WTC11 (cell line): ENCODE measurements at regions not wholly inside any gene's neighbourhood (a gene's known extent, or its start where the extent isn't known, plus 50 kb on each side); places are given as distances from the start of the nearest gene placed in this dataset.

Experiments
- ATAC-seq: fragments of 200-7000 bp; cut with Tn5 transposase; 2 replicates; pipeline ENCODE4 v1.10.0; 2021; ENCODE audit warnings: mild to moderate bottlenecking, moderate library complexity
- CTCF ChIA-PET: fragments of 300-600 bp; sonication (Branson Sonifier 250); formaldehyde crosslinking; loops from one replicate; lab custom pipeline; 2021; ENCODE audit warnings: antibody characterized with exemption; lab: Charles Lee
- POLR2A ChIA-PET: fragments of 350-600 bp; sonication (Branson Sonifier 250); formaldehyde crosslinking; loops from one replicate; lab custom pipeline; 2021; ENCODE audit warnings: antibody characterized with exemption; lab: Charles Lee
- DNase-seq: peaks from one replicate; pipeline ENCODE4 v3.0.0; 2021; ENCODE audit warnings: low spot score
- H3K27ac Mint-ChIP-seq: 2 replicates; pipeline ENCODE4 v1.8.0; 2021; ENCODE audit warnings: mixed read lengths
- H3K27me3 Mint-ChIP-seq: 2 replicates; pipeline ENCODE4 v1.8.0; 2021; ENCODE audit warnings: low read depth, mild to moderate bottlenecking, moderate library complexity, mixed read lengths
- H3K36me3 Mint-ChIP-seq: 2 replicates; pipeline ENCODE4 v1.8.0; 2021; ENCODE audit warnings: mixed read lengths
- H3K4me1 Mint-ChIP-seq: 2 replicates; pipeline ENCODE4 v1.8.0; 2022; ENCODE audit warnings: mixed read lengths
- H3K4me3 Mint-ChIP-seq: 2 replicates; pipeline ENCODE4 v1.8.0; 2021; ENCODE audit warnings: mild to moderate bottlenecking, moderate library complexity, mixed read lengths
- H3K9me3 Mint-ChIP-seq: 2 replicates; pipeline ENCODE4 v1.8.0; 2021; ENCODE audit warnings: mixed read lengths
- AFF4 ChIP-seq: sonication (generic); formaldehyde crosslinking; IDR thresholded peaks from 2 replicates; pipeline ENCODE4 v1.8.1; 2023; ENCODE audit warnings: mild to moderate bottlenecking, missing genetic modification reagents, borderline replicate concordance
- ATF1 ChIP-seq: sonication (generic); formaldehyde crosslinking; IDR thresholded peaks from 2 replicates; pipeline ENCODE4 v1.8.1; 2023; ENCODE audit warnings: mild to moderate bottlenecking, moderate library complexity, missing genetic modification reagents
- ATF2 ChIP-seq: sonication (generic); formaldehyde crosslinking; IDR thresholded peaks from 2 replicates; pipeline ENCODE4 v1.8.1; 2022; ENCODE audit warnings: low read depth, missing genetic modification reagents, borderline replicate concordance
- CDX4 ChIP-seq: fragments of 250-450 bp; sonication (Bioruptor Pico); IDR thresholded peaks from 2 replicates; pipeline ENCODE4 v1.9.0; 2021; ENCODE audit warnings: moderate library complexity, mild to moderate bottlenecking, inconsistent platforms, borderline replicate concordance
- CREM ChIP-seq: sonication (generic); formaldehyde crosslinking; IDR thresholded peaks from 2 replicates; pipeline ENCODE4 v1.8.1; 2022; ENCODE audit warnings: mild to moderate bottlenecking, missing genetic modification reagents, moderate library complexity
- CTCF ChIP-seq: fragments of 200-600 bp; IDR thresholded peaks from 2 replicates; pipeline ENCODE4 v1.8.0; 2022; ENCODE audit warnings: antibody characterized with exemption
- FOXJ3 ChIP-seq: sonication (generic); formaldehyde crosslinking; IDR thresholded peaks from 2 replicates; pipeline ENCODE4 v1.9.0; 2021; ENCODE audit warnings: missing genetic modification reagents, mild to moderate bottlenecking, borderline replicate concordance
- HMGA2 ChIP-seq: fragments of 250-450 bp; sonication (Bioruptor Pico); IDR thresholded peaks from 2 replicates; pipeline ENCODE4 v1.4.0; 2021; ENCODE audit warnings: mild to moderate bottlenecking, moderate library complexity
- RELA ChIP-seq: sonication (generic); formaldehyde crosslinking; IDR thresholded peaks from 2 replicates; pipeline ENCODE4 v1.8.1; 2022; ENCODE audit warnings: missing genetic modification reagents, mild to moderate bottlenecking, borderline replicate concordance
- USF1 ChIP-seq: sonication (generic); formaldehyde crosslinking; IDR thresholded peaks from 2 replicates; pipeline ENCODE4 v1.8.0; 2022; ENCODE audit warnings: mild to moderate bottlenecking, missing genetic modification reagents
- ZNF232 ChIP-seq: sonication (generic); formaldehyde crosslinking; IDR thresholded peaks from 2 replicates; pipeline ENCODE4 v1.8.0; 2022; ENCODE audit warnings: mild to moderate bottlenecking, missing genetic modification reagents
- ZNF532 ChIP-seq: fragments of 250-450 bp; sonication (Bioruptor Pico); IDR thresholded peaks from 2 replicates; pipeline ENCODE4 v1.9.0; 2021; ENCODE audit warnings: mild to moderate bottlenecking, borderline replicate concordance

GRCh38 chr22:44424359-44424682 lies 73.7 kb downstream of the RTL6 start:
- peaks cover 12% of the 10 kb centered on the region for H3K36me3 Mint-ChIP-seq
- peaks cover 18% of the 10 kb centered on the region for H3K9me3 Mint-ChIP-seq
- POLR2A ChIA-PET = no interaction called here
- TF ChIP-seq ATF2 (CRISPR knock-in tag) (no peak), FOXJ3 (CRISPR knock-in tag) (no peak), RELA (no peak), HMGA2 (CRISPR knock-in tag) (no peak), ZNF232 (CRISPR knock-in tag) (no peak), USF1 (CRISPR knock-in tag) (no peak), CDX4 (no peak), CTCF (no peak), AFF4 (CRISPR knock-in tag) (no peak), CREM (CRISPR knock-in tag) (no peak), ZNF532 (no peak), ATF1 (CRISPR knock-in tag) (no peak)
- TF ChIP-seq, all 79 proteins: peak for 0
- Mint-ChIP-seq H3K4me3 (no peak overlapping the region), H3K4me1 (peaks cover 19% of the 10 kb centered on the region), H3K27ac (no peak overlapping the region), H3K27me3 (no peaks in the 10 kb centered on the region)
- ATAC-seq (no peak), DNase-seq (no peak)
- CTCF ChIA-PET = interaction anchor here (1.2 to 2.1 kb wide), 3 partner anchors 14 to 431 kb away, joined by 4 to 7 read pairs (median 6); no protein-coding TSS in a partner anchor
